HCT116 (cell line): ENCODE measurements at regions not wholly inside any gene's neighbourhood (a gene's known extent, or its start where the extent isn't known, plus 50 kb on each side); places are given as distances from the start of the nearest gene placed in this dataset.

Experiments
- ATAC-seq: fragments of 200-7000 bp; cut with Tn5 transposase; 2 replicates; pipeline ENCODE4 v1.9.1; 2020; ENCODE audit warnings: mild to moderate bottlenecking, moderate library complexity
- BruUV-seq: library from RNA; stranded (reverse); fragments of 400-500 nt; replicated peaks from 2 replicates; lab custom pipeline; 2021; lab: Mats Ljungman, UMichigan
- CTCF ChIA-PET: fragments of 300-600 bp; sonication (Branson Sonifier 250); formaldehyde crosslinking; loops from one replicate; lab custom pipeline; 2021; ENCODE audit warnings: antibody characterized with exemption; lab: Charles Lee
- POLR2A ChIA-PET: fragments of 300-600, 350-600 bp; sonication (Branson Sonifier 250); formaldehyde crosslinking; loops from one replicate; lab custom pipeline; 2021; ENCODE audit warnings: antibody characterized with exemption; lab: Charles Lee
- RAD21 ChIA-PET, 2 experiments: fragments of 300-600 bp; sonication (Branson Sonifier 250); formaldehyde crosslinking; loops; one replicate each; lab custom pipeline; 2023; ENCODE audit warnings: low total read pairs in 2 of 2; ENCODE audit not compliant: uncharacterized antibody in 2 of 2, unreplicated experiment in 2 of 2, low non-redundant PET in 1 of 2; lab: Charles Lee
- DNase-seq: peaks from one replicate; pipeline ENCODE4 v3.0.0-alpha.2; 2010; ENCODE audit warnings: low read depth, low spot score
- H2AFZ ChIP-seq: fragments of 200-600 bp; shearing (Covaris generic), sonication (generic); 2 replicates; pipeline ENCODE4 v1.6.1; 2017; ENCODE audit warnings: low read depth, mixed run types, mixed read lengths, antibody characterized with exemption, low read length; ENCODE audit not compliant: poor library complexity, severe bottlenecking
- H3K27ac ChIP-seq: 2 replicates; pipeline ENCODE4 v1.5.1; 2012; ENCODE audit warnings: low read depth, low read length
- H3K27me3 ChIP-seq: fragments of 200-600 bp; sonication (generic); 2 replicates; pipeline ENCODE4 v1.6.1; 2016; ENCODE audit warnings: mixed run types, low read length, mixed read lengths; ENCODE audit not compliant: insufficient read depth
- H3K36me3 ChIP-seq, 2 experiments: fragments of 200-500 bp in 1 of 2; fragments of 200-600 bp in 1 of 2; sonication (Bioruptor generic) in 1 of 2; sonication (generic) in 1 of 2; 2 replicates each; pipeline versions ENCODE4 v1.5.1 to v1.6.1; 2014 to 2016; ENCODE audit warnings: low read length in 2 of 2, inconsistent platforms in 1 of 2, mixed read lengths in 1 of 2, mixed run types in 1 of 2; ENCODE audit not compliant: insufficient read depth in 2 of 2, control insufficient read depth in 1 of 2
- H3K4me1 ChIP-seq, 2 experiments: fragments of 200-600 bp in 1 of 2; sonication (generic) in 1 of 2; 2 replicates each; pipeline versions ENCODE4 v1.5.1 to v1.6.1; 2012 to 2017; ENCODE audit warnings: low read length in 2 of 2, inconsistent platforms in 1 of 2, mild to moderate bottlenecking in 1 of 2, mixed read lengths in 1 of 2, mixed run types in 1 of 2, moderate library complexity in 1 of 2; ENCODE audit not compliant: insufficient read depth in 2 of 2, control insufficient read depth in 1 of 2
- H3K4me2 ChIP-seq: fragments of 200-600 bp; sonication (generic); 2 replicates; pipeline ENCODE4 v1.6.1; 2017; ENCODE audit warnings: mixed run types, low read length, mixed read lengths
- H3K4me3 ChIP-seq, 2 experiments: fragments of 200-600 bp in 1 of 2; sonication (generic) in 1 of 2; replicated peaks in 1 of 2; 2 replicates each; pipeline ENCODE4 v1.5.1; 2011 to 2016; ENCODE audit warnings: low read length in 2 of 2, control low read depth in 1 of 2, low read depth in 1 of 2, mild to moderate bottlenecking in 1 of 2, mixed read lengths in 1 of 2, mixed run types in 1 of 2
- H3K79me2 ChIP-seq: fragments of 200-600 bp; sonication (generic); 2 replicates; pipeline ENCODE4 v1.6.1; 2017; ENCODE audit warnings: mild to moderate bottlenecking, mixed run types, low read length, moderate library complexity, mixed read lengths; ENCODE audit not compliant: insufficient read depth
- H3K9ac ChIP-seq: fragments of 200-600 bp; sonication (generic); 2 replicates; pipeline ENCODE4 v1.6.1; 2016; ENCODE audit warnings: low read length, mixed read lengths
- H3K9me2 ChIP-seq: fragments of 200-600 bp; sonication (generic), shearing (Covaris generic); 2 replicates; pipeline ENCODE4 v1.6.1; 2017; ENCODE audit warnings: mixed run types, mild to moderate bottlenecking, moderate library complexity; ENCODE audit not compliant: insufficient read depth
- H3K9me3 ChIP-seq, 2 experiments: fragments of 200-500 bp in 1 of 2; fragments of 200-600 bp in 1 of 2; sonication (Bioruptor generic) in 1 of 2; sonication (generic) in 1 of 2; 2 replicates each; pipeline ENCODE4 v1.6.1; 2014 to 2017; ENCODE audit warnings: low read length in 2 of 2, mixed read lengths in 2 of 2, inconsistent platforms in 1 of 2, low read depth in 1 of 2, mild to moderate bottlenecking in 1 of 2, mixed run types in 1 of 2, moderate library complexity in 1 of 2; ENCODE audit not compliant: control insufficient read depth in 1 of 2, insufficient read depth in 1 of 2
- H4K20me1 ChIP-seq: fragments of 200-600 bp; sonication (generic), shearing (Covaris generic); 2 replicates; pipeline ENCODE4 v1.6.1; 2017; ENCODE audit warnings: mixed run types, mild to moderate bottlenecking, moderate library complexity; ENCODE audit not compliant: insufficient read depth
- CBX3 ChIP-seq: IDR thresholded peaks from 2 replicates; pipeline ENCODE4 v1.6.1; 2012; ENCODE audit warnings: low read depth
- EGR1 ChIP-seq: IDR thresholded peaks from 2 replicates; pipeline ENCODE4 v1.6.1; 2012; ENCODE audit warnings: low read depth
- ELF1 ChIP-seq: IDR thresholded peaks from 2 replicates; pipeline ENCODE4 v1.6.1; 2012; ENCODE audit warnings: low read depth, borderline replicate concordance
- EZH2 ChIP-seq: fragments of 200-600 bp; sonication (generic); IDR thresholded peaks from 2 replicates; pipeline ENCODE4 v1.6.1; 2017; ENCODE audit warnings: antibody characterized with exemption, mixed run types
- EZH2phosphoT487 ChIP-seq: fragments of 200-600 bp; IDR thresholded peaks from 2 replicates; pipeline ENCODE4 v1.6.1; 2018; ENCODE audit warnings: antibody characterized with exemption, borderline replicate concordance
- JUND ChIP-seq: IDR thresholded peaks from 2 replicates; pipeline ENCODE4 v1.6.1; 2012
- MAX ChIP-seq: IDR thresholded peaks from 2 replicates; pipeline ENCODE4 v1.6.1; 2012
- POLR2A ChIP-seq: IDR thresholded peaks from 2 replicates; pipeline ENCODE4 v1.7.0; 2011; ENCODE audit warnings: borderline replicate concordance; ENCODE audit not compliant: insufficient read depth, insufficient read length; ENCODE audit errors: extremely low read depth
- POLR2AphosphoS5 ChIP-seq: IDR thresholded peaks from 2 replicates; pipeline ENCODE4 v1.6.1; 2011; ENCODE audit warnings: mild to moderate bottlenecking, low read depth, low read length, moderate library complexity
- RAD21 ChIP-seq: IDR thresholded peaks from 2 replicates; pipeline ENCODE4 v1.6.1; 2012; ENCODE audit warnings: low read depth, mild to moderate bottlenecking
- REST ChIP-seq: IDR thresholded peaks from 2 replicates; pipeline ENCODE4 v1.6.1; 2012; ENCODE audit warnings: low read depth
- SIN3A ChIP-seq: IDR thresholded peaks from 2 replicates; pipeline ENCODE4 v1.6.1; 2012; ENCODE audit warnings: low read depth
- SP1 ChIP-seq: IDR thresholded peaks from 2 replicates; pipeline ENCODE4 v1.6.1; 2012; ENCODE audit warnings: low read depth
- SRF ChIP-seq: IDR thresholded peaks from 2 replicates; pipeline ENCODE4 v1.6.1; 2012; ENCODE audit warnings: low read depth
- TCF7L2 ChIP-seq: IDR thresholded peaks from 2 replicates; pipeline ENCODE4 v1.7.0; 2011; ENCODE audit warnings: borderline replicate concordance, inconsistent platforms; ENCODE audit not compliant: insufficient read depth, insufficient read length; ENCODE audit errors: extremely low read depth
- YY1 ChIP-seq: IDR thresholded peaks from 2 replicates; pipeline ENCODE4 v1.6.1; 2011; ENCODE audit warnings: low read length, low read depth, moderate library complexity, mild to moderate bottlenecking; ENCODE audit not compliant: insufficient replicate concordance; ENCODE audit errors: extremely low read depth
- ZBTB33 ChIP-seq: IDR thresholded peaks from 2 replicates; pipeline ENCODE4 v1.6.1; 2011; ENCODE audit warnings: mild to moderate bottlenecking, low read length, moderate library complexity; ENCODE audit not compliant: insufficient replicate concordance; ENCODE audit errors: extremely low read depth
- ZFX ChIP-seq: fragments of 450-650 bp; IDR thresholded peaks from 2 replicates; pipeline ENCODE4 v1.6.1; 2017
- intact Hi-C: fragments of 100-400 bp; cut with micrococcal nuclease; formaldehyde crosslinking; loops from 2 replicates; pipeline ENCODE4 v1.10.0; 2022

DNA sequence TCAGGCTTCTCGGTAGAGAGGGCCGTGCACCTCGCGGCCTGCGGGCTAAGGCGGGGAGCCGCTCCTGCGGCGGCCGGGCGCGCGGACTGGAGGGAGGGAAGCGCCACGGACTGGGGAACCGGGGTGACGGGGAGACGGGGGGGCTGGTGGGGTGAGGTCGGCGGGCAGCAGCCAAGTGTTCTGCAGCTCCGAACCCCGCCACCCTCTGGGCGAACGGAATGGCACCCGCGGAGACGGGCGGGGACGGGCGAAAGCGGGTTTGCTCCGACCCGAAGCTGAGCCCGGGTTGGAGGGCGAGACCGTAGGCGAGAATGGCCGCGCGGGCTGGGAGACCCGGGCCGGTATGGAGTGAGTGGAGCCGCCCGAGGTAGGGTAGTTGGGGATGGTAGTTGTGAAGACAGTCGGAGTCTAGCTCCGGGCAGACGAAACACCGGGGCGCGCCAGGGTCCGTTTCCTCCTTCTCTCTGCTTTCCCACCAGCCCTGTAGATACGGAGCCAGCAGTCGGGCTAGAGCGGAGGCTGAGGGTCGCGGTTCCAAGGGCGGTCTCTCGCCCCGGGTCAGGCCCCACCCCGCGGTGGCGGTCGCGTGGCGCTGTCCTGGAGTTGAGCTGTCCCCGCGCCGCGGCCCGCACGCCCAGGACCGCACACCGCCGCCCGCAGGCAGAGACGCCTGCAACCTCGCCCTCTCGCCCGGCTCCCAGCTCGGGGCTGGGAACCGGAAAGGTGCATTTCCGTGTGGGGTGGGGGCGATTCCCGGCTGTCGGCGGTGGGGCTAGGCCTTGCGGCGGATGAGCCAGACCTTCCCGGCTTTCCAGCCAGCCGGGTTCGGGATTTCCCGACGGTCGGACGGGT lies 160.3 kb upstream of the SIX2 start:
- Histone ChIP-seq H3K4me2 (no peak overlapping the region), H4K20me1 (no peaks in the 10 kb centered on the region), H3K9me2 (no peaks in the 10 kb centered on the region), H3K4me3 (no peak overlapping the region), H2AFZ (no peak overlapping the region), H3K27ac (no peak overlapping the region), H3K36me3 (no peaks in the 10 kb centered on the region), H3K9me3 (no peaks in the 10 kb centered on the region), H3K9ac (no peak overlapping the region), H3K27me3 (no peaks in the 10 kb centered on the region), H3K79me2 (no peaks in the 10 kb centered on the region), H3K4me1 (peaks cover 0 to 9% of the 10 kb centered on the region in 2 experiments; a peak in 2 of 4 replicates)
- ChIA-PET CTCF (no interaction called here), POLR2A (no interaction called here), RAD21 (no interaction called here)
- ATAC-seq, result no peak
- DNase-seq, result no peak
- BruUV-seq, result no TSS peak
- no peak for TF ChIP-seq RAD21
- no peak for TF ChIP-seq EZH2phosphoT487
- TF ChIP-seq ELF1, result no peak
- no peak for TF ChIP-seq TCF7L2
- TF ChIP-seq EZH2, result no peak
- TF ChIP-seq EGR1, result no peak
- no peak for TF ChIP-seq CBX3
- no peak for TF ChIP-seq MAX
- TF ChIP-seq POLR2AphosphoS5, result no peak
- TF ChIP-seq POLR2A, result no peak
- TF ChIP-seq YY1, result no peak
- TF ChIP-seq SIN3A, result no peak
- no peak for TF ChIP-seq SRF
- no peak for TF ChIP-seq ZBTB33
- TF ChIP-seq ZFX, result no peak
- no peak for TF ChIP-seq SP1
- TF ChIP-seq JUND, result no peak
- no peak for TF ChIP-seq REST
- intact Hi-C loops, result no loop called here
